GM18505 (cell line): ENCODE measurements at regions not wholly inside any gene's neighbourhood (a gene's known extent, or its start where the extent isn't known, plus 50 kb on each side); places are given as distances from the start of the nearest gene placed in this dataset.
"Not testable (repeated sequence)": the region's sequence is repeated elsewhere in the genome, so short reads cannot be mapped to it uniquely, and the experiment has no call there.

Experiments used
- ATAC-seq: cut with Tn5 transposase; IDR thresholded peaks from one replicate; pipeline ENCODE4 v1.9.1; 2021; ENCODE audit not compliant: unreplicated experiment
- POLR2A ChIP-seq: IDR thresholded peaks from 4 replicates; pipeline ENCODE4 v1.6.1; 2011; ENCODE audit warnings: borderline replicate concordance; ENCODE audit not compliant: insufficient read depth, insufficient read length; ENCODE audit errors: extremely low read depth

GRCh38 chrX:114065577-114066223, 518.2 kb upstream of the HTR2C start:
- no peak for TF ChIP-seq POLR2A
- no peak for ATAC-seq

- ATAC-seq, result no peak
- no peak for TF ChIP-seq POLR2A
Measured at GRCh38 chrX:114061226-114061625, 522.7 kb upstream of the HTR2C start.

- no peak for ATAC-seq
- no peak for TF ChIP-seq POLR2A
Measured at GRCh38 chrX:114058988-114059418, 524.9 kb upstream of the HTR2C start.

GRCh38 chrX:114057422-114057821, 526.5 kb upstream of the HTR2C start:
- not testable (repeated sequence) for ATAC-seq

GRCh38 chrX:114051667-114052315, 532.1 kb upstream of the HTR2C start:
- no peak for ATAC-seq
- TF ChIP-seq POLR2A, result no peak

- TF ChIP-seq POLR2A, result no peak
Measured at GRCh38 chrX:114050075-114050796, 533.6 kb upstream of the HTR2C start.

GRCh38 chrX:114049063-114049462, 534.8 kb upstream of the HTR2C start:
- ATAC-seq, result no peak
- TF ChIP-seq POLR2A, result no peak

More at GRCh38 chrX:114050075-114050796, 533.6 kb upstream of the HTR2C start:
- no peak for ATAC-seq

GRCh38 chrX:114047558-114047957, 536.3 kb upstream of the HTR2C start:
- TF ChIP-seq POLR2A, result no peak
- no peak for ATAC-seq

GRCh38 chrX:114046695-114047279, 537.1 kb upstream of the HTR2C start:
- ATAC-seq, result no peak

GRCh38 chrX:114041470-114041869, 542.4 kb upstream of the HTR2C start:
- ATAC-seq, result not testable (repeated sequence)

More at GRCh38 chrX:114046695-114047279, 537.1 kb upstream of the HTR2C start:
- no peak for TF ChIP-seq POLR2A

- ATAC-seq, result not testable (repeated sequence)
Measured at GRCh38 chrX:114040661-114041269, 543.1 kb upstream of the HTR2C start.

- ATAC-seq, result not testable (repeated sequence)
Measured at GRCh38 chrX:114040111-114040510, 543.8 kb upstream of the HTR2C start.

- TF ChIP-seq POLR2A, result no peak
- ATAC-seq, result no peak
Measured at GRCh38 chrX:114038358-114038757, 545.5 kb upstream of the HTR2C start.

- ATAC-seq, result no peak
- no peak for TF ChIP-seq POLR2A
Measured at GRCh38 chrX:114037515-114037914, 546.4 kb upstream of the HTR2C start.
